A673 (cell line): ENCODE measurements at regions not wholly inside any gene's neighbourhood (a gene's known extent, or its start where the extent isn't known, plus 50 kb on each side); places are given as distances from the start of the nearest gene placed in this dataset.

ENCODE experiments used
- CTCF ChIP-seq: fragments of 300-800, 200-600 bp; sonication (generic); conservative IDR thresholded peaks from 2 replicates; pipeline ENCODE4 v1.5.1; 2017; ENCODE audit warnings: low read depth, mild to moderate bottlenecking, antibody characterized with exemption, low read length, moderate library complexity, mixed read lengths
- EZH2 ChIP-seq: fragments of 200-600 bp; sonication (generic); IDR thresholded peaks from 2 replicates; pipeline ENCODE4 v1.6.1; 2017; ENCODE audit warnings: borderline replicate concordance, low read depth, mild to moderate bottlenecking, mixed read lengths, antibody characterized with exemption, low read length; ENCODE audit not compliant: poor library complexity, severe bottlenecking

GRCh38 chr7:52150952-52151351 lies 834.3 kb upstream of the COBL start:
- TF ChIP-seq CTCF (no peak), EZH2 (no peak)
